ENCODE measurements at regions not wholly inside any gene's neighbourhood (a gene's known extent, or its start where the extent isn't known, plus 50 kb on each side); places are given as distances from the start of the nearest gene placed in this dataset.
"Not testable (repeated sequence)": the region's sequence is repeated elsewhere in the genome, so short reads cannot be mapped to it uniquely, and the experiment has no call there.

- DNase-seq: peak; percentile 0
These were observed 763.3 kb downstream of the SPATA31A7 start for GRCh38 chr9:61953108-61953507.

- DNase-seq: not testable (repeated sequence)
These were observed 781.8 kb downstream of the SPATA31A7 start for GRCh38 chr9:61971635-61972034.

GRCh38 chr9:61974501-61974900 lies 784.7 kb downstream of the SPATA31A7 start:
- not testable (repeated sequence) for DNase-seq

GRCh38 chr9:61976318-61976717 lies 786.5 kb downstream of the SPATA31A7 start:
- DNase-seq: not testable (repeated sequence)

GRCh38 chr9:61982727-61983126 lies 792.9 kb downstream of the SPATA31A7 start:
- not testable (repeated sequence) for DNase-seq

GRCh38 chr9:61983441-61983840 lies 793.6 kb downstream of the SPATA31A7 start:
- not testable (repeated sequence) for DNase-seq

- not testable (repeated sequence) for DNase-seq
These were observed 794.1 kb downstream of the SPATA31A7 start for GRCh38 chr9:61983954-61984353.

GRCh38 chr9:61984513-61984912 lies 794.7 kb downstream of the SPATA31A7 start:
- not testable (repeated sequence) for DNase-seq

GRCh38 chr9:61992110-61992509 lies 802.3 kb downstream of the SPATA31A7 start:
- not testable (repeated sequence) for DNase-seq

GRCh38 chr9:62032441-62032840 lies 842.6 kb downstream of the SPATA31A7 start:
- DNase-seq: not testable (repeated sequence)

- DNase-seq: not testable (repeated sequence)
These were observed 848.4 kb downstream of the SPATA31A7 start for GRCh38 chr9:62038260-62038659.

- not testable (repeated sequence) for DNase-seq
These were observed 868.3 kb downstream of the SPATA31A7 start for GRCh38 chr9:62058155-62058554.

GRCh38 chr9:62071043-62071442 lies 881.2 kb downstream of the SPATA31A7 start:
- DNase-seq: not testable (repeated sequence)

GRCh38 chr9:62073401-62073800 lies 883.6 kb downstream of the SPATA31A7 start:
- not testable (repeated sequence) for DNase-seq

- not testable (repeated sequence) for DNase-seq
These were observed 894.4 kb downstream of the SPATA31A7 start for GRCh38 chr9:62084245-62084644.

- not testable (repeated sequence) for DNase-seq
These were observed 906.0 kb downstream of the SPATA31A7 start for GRCh38 chr9:62095714-62096345.

- DNase-seq: not testable (repeated sequence)
These were observed 920.6 kb downstream of the SPATA31A7 start for GRCh38 chr9:62110486-62110885.

- DNase-seq: not testable (repeated sequence)
These were observed 927.3 kb downstream of the SPATA31A7 start for GRCh38 chr9:62116951-62117640.

GRCh38 chr9:62119656-62120055 lies 929.8 kb downstream of the SPATA31A7 start:
- not testable (repeated sequence) for DNase-seq

GRCh38 chr9:62125631-62126611 lies 936.1 kb downstream of the SPATA31A7 start:
- not testable (repeated sequence) for DNase-seq

GRCh38 chr9:62135022-62135421 lies 945.2 kb downstream of the SPATA31A7 start:
- DNase-seq: not testable (repeated sequence)

GRCh38 chr9:62145648-62146047 lies 955.8 kb downstream of the SPATA31A7 start:
- DNase-seq: not testable (repeated sequence)

Data from fibroblast of skin of right biceps (primary cell).